NCI-H345 treated with DMSO at 0.1 percent for 48 hours (cell line): ENCODE measurements at regions not wholly inside any gene's neighbourhood (a gene's known extent, or its start where the extent isn't known, plus 50 kb on each side); places are given as distances from the start of the nearest gene placed in this dataset.

Source experiments
- DNase-seq: peaks from one replicate; lab custom pipeline; 2025; ENCODE audit not compliant: unreplicated experiment; lab: John Stamatoyannopoulos, UW

DNA sequence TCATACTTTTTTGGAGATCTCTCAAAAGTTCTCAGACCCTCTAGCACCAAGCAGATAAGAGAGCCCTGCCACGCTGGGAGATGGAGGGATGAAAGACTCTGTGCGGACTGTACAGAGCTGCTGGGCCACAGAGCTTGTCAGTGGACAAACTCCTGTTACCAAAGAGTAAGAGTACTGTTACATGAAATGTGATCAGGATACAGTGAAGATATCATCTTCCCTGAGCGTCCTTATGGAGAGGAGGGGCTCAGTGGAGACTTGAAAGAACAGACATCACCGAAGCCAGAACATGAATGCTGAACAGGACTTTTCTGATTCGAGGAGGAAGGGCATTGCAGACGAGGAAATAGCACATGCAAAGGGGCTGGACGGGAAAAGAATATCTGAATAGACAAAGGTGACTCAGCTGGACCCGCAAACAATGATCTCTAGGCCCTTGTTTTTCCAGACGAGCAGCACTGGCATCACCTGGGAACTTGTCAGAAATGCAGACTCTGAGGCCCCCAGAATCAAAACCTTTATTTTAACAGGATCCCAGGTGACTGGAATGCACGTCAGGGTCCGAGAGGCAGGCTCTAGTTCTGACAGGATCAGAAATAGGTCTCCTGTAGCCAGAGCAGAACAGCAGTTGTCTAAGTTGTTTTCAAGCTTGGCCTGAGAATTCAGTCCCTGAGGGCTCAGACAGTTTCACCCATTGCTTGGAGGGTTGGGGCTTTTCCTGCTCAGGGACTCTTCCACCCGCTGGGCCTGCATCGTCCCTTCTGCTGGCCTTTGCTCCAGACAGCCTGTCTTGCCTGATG is 277.9 kb downstream of the RPLP1 start:
- DNase-seq = no peak

- no peak for DNase-seq
Measured at GRCh38 chr15:69731081-69731330, 278.4 kb downstream of the RPLP1 start.

- DNase-seq = no peak
Measured at GRCh38 chr15:69731581-69731980, 279.0 kb downstream of the RPLP1 start.

GRCh38 chr15:69732133-69732532 is 279.5 kb downstream of the RPLP1 start:
- no peak for DNase-seq

GRCh38 chr15:69734699-69735098 is 282.1 kb downstream of the RPLP1 start:
- no peak for DNase-seq

DNA sequence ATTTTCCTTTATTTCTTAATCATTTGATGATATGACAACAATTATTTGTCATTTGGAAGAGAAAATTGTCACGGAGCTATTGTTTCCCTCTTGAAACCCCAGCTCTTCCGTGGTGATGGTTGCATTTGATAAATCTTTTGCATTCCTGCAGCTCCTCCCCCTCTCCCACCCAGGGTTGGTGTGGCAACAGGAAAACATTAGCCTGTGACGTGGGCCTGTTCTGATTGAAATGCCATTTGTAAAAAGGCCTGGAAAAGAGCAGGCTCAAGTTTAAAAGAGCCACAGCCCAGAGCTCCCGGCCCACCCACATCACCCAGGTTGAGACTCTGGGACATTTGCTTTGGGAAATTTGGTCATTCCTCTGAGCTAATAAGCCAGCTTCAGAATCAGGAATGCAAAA is 282.5 kb downstream of the RPLP1 start:
- no peak for DNase-seq

DNA sequence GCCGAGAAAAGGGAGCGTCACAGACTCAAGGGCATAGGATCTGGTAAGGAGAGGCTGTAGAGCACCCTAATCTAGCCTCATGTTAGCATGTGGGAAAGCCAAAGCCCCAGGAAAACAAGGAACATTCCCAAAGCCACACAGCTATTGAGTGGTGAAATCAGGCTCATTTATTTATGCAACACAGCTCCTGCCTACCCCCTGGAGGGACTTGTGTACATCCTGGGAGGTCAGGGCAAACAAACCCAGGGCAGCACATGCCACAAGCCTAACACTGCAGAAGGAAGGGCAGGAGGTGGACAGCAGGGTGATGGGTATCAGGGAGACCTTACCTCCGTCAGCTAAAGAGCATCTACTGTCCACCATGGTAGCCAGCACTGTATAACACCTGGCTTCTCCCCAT is 283.5 kb downstream of the RPLP1 start:
- DNase-seq = no peak

DNA sequence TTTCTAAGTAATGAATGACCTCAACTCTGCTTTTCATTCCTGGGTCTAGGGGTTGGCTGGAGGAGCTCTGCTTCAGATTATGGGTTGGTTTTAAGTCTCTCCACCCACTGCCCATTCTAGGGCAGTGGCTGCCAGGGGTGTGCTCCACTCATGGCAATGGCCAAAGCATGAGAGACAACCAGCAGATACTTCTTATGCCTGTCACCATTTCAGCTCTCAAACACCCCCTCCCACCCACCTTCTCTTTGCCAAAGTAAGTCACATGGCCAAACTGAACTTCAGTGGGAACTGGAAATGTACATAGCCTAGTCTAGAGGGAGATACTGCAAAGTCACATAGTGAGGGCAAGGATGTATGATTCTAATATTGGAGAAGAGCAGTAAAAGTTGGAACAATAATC is 285.3 kb downstream of the RPLP1 start:
- no peak for DNase-seq

- no peak for DNase-seq
Measured at GRCh38 chr15:69740684-69741083, 288.1 kb downstream of the RPLP1 start.

- no peak for DNase-seq
Measured at GRCh38 chr15:69742361-69742760, 289.7 kb downstream of the RPLP1 start.

DNA sequence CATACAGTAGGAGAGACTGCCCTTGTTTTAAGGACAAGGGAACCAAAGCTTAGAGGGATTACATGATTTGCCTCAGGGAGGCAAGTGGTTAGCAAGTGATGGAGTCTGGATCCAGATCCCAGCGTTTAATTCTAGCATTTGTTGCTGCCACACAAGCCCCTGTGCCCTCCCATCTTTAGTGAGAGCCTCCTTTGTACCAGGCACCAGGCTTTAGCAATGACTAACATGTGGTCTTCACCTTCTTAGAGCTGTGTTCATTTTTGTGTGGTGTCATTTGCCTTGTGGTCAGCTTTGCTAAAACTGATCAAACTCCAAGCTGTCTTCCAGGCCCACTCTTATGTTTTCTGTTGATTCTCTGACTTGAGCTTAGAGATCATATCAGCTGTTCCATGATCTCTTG is 290.5 kb downstream of the RPLP1 start:
- no peak for DNase-seq

- no peak for DNase-seq
Measured at GRCh38 chr15:69744391-69745162, 292.0 kb downstream of the RPLP1 start.

GRCh38 chr15:69747193-69747592 is 294.6 kb downstream of the RPLP1 start:
- DNase-seq = no peak

- DNase-seq = no peak
Measured at GRCh38 chr15:69748131-69748530, 295.5 kb downstream of the RPLP1 start.

- DNase-seq = no peak
Measured at GRCh38 chr15:69748576-69749185, 296.1 kb downstream of the RPLP1 start.

DNA sequence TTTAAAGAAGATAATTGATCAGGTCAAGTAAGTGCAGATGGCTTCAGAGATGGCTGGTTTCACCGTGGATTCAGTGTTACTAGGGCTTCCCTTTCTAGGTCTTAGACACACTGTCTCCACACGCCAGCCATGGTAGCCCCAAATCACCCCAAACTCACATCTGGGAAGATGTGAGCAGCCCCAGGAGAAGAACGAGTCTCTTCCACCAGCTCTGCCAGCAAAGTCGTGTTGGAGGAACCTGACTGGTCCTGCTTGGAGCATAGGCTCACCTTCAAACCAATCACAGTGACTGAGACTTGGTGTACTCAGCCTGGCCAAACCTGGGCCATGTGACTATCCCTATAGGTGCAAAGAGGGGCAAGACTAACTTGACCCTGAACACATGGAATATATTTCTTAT is 296.7 kb downstream of the RPLP1 start:
- DNase-seq = no peak

DNA sequence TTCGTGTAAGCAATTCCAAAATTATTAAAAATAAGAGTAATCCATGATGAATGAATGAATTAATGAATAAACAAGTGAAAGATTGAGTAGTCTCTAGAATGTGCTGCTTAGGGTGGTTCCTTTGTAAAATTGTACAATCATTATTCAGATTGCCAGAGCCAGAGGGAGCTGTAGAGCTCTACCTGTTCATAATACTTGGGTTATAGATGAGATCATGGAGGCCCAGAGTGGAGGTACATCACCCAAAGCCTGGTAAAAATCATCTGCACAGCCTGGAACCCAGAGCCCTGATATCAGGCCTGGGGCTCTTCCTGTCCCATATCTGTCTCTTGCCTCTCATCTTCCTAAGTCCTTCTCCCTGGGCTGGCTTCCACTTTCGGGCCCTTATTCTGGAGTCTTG is 297.2 kb downstream of the RPLP1 start:
- no peak for DNase-seq

DNA sequence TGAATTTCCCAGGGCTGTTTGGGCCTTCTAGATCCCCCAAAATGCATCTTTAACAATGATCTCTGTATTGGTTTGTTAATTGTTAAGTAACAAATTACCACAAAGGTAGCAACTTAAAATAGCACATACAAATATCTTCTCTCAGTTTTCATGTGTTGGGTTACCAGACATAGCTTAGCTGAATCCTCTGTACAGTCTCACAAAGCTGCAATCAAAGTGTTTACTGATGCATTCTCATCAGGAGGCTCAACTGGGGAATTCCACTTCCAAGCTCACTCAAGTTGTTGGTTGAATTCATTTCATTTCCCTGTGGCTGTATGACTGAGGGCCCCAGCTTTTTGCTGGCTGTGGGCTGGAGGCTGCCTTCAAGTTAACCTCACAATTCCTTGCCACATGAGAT is 297.6 kb downstream of the RPLP1 start:
- no peak for DNase-seq

DNA sequence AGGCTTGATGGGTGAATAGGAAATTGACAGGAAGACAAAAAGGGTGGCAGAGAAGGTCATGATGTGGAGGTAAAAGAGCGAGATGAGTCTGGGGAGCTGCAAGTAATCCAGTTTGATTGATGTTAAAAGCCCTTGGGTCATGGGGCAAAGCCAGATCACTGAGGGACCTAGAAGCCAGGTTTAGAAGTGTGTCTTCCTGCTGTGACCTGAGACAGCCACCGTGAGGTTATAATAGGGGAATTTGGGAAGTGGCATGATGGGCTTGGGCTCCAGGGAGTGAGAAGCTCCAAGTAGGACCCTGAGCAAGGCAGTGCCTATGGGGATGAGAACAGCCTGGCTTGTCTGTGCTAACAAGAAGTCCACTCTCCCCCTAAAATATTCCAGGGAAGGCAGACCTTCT is 298.5 kb downstream of the RPLP1 start:
- no peak for DNase-seq

GRCh38 chr15:69751566-69751965 is 298.9 kb downstream of the RPLP1 start:
- no peak for DNase-seq

DNA sequence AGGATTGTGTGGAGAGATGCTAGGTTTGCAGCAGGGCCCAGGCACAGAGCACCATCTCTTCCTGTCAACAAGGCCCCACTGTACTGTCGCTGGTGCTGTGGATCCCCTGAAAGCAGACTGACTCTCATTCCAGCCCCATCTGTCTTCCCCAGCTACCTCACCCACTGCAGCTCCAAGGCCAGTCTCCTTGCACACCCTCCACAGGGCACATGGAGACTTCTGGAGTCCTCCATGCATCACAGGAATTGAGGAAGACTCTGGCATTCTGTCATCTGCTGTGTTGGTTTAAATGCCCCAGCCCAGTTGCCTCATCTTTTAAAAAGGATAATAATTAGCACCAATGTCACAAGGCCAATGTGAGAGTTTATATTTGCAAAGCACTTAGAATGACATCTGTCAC is 301.2 kb downstream of the RPLP1 start:
- DNase-seq = no peak

GRCh38 chr15:69754313-69754712 is 301.7 kb downstream of the RPLP1 start:
- DNase-seq = no peak
